ENCODE measurements at regions not wholly inside any gene's neighbourhood (a gene's known extent, or its start where the extent isn't known, plus 50 kb on each side); places are given as distances from the start of the nearest gene placed in this dataset.

GRCh38 chr2:167510071-167510759 lies 621.9 kb downstream of the XIRP2 start:
- 39% methylated on average over 2 of the region's 2 CpGs for WGBS
- Histone ChIP-seq H3K4me3 (no peak overlapping the region), H3K4me1 (peaks cover 0 to 5% (median 0%) of the 10 kb centered on the region in 4 donors), H3K9me3 (no peaks in the 10 kb centered on the region), H3K27me3 (no peaks in the 10 kb centered on the region), H3K36me3 (no peaks in the 10 kb centered on the region), H3K27ac (replicated peaks in 1 of 4) (no peak overlapping the region)
- intact Hi-C loops (cut with DNase I), result no loop called here
- DNase-seq (ENCODE audit: extremely low spot score), result no peak
- TF ChIP-seq EP300 (IDR thresholded peaks at IDR 0.05) (no peak), POLR2AphosphoS5 (IDR thresholded peaks at IDR 0.05) (no peak), CTCF (IDR thresholded peaks at IDR 0.05) (no peak), POLR2A (IDR thresholded peaks at IDR 0.05; ENCODE audit: low read depth) (no peak)

- intact Hi-C loops (cut with DNase I), result no loop called here
- TF ChIP-seq CTCF (IDR thresholded peaks at IDR 0.05) (no peak), POLR2AphosphoS5 (IDR thresholded peaks at IDR 0.05) (no peak), POLR2A (IDR thresholded peaks at IDR 0.05; ENCODE audit: low read depth) (no peak)
- Histone ChIP-seq H3K27ac (replicated peaks in 1 of 4) (no peak overlapping the region), H3K4me3 (no peak overlapping the region), H3K27me3 (no peaks in the 10 kb centered on the region), H3K36me3 (no peaks in the 10 kb centered on the region), H3K4me1 (peaks cover 0 to 5% (median 0%) of the 10 kb centered on the region in 4 donors), H3K9me3 (no peaks in the 10 kb centered on the region)
- WGBS, result 15% methylated on average over 4 of the region's 4 CpGs
- no peak for DNase-seq (ENCODE audit: extremely low spot score)
Measured at GRCh38 chr2:167509586-167509985, 621.3 kb downstream of the XIRP2 start.

- intact Hi-C loops (cut with DNase I), result no loop called here
- DNase-seq (ENCODE audit: extremely low spot score), result no peak
Measured at GRCh38 chr2:167508709-167509108, 620.4 kb downstream of the XIRP2 start.

GRCh38 chr2:167506395-167506794 lies 618.1 kb downstream of the XIRP2 start:
- Histone ChIP-seq H3K4me3 (no peak overlapping the region), H3K9me3 (no peaks in the 10 kb centered on the region), H3K4me1 (peaks cover 0 to 5% (median 0%) of the 10 kb centered on the region in 4 donors), H3K36me3 (no peaks in the 10 kb centered on the region), H3K27me3 (no peaks in the 10 kb centered on the region), H3K27ac (replicated peaks in 1 of 4) (no peak overlapping the region)
- TF ChIP-seq POLR2A (IDR thresholded peaks at IDR 0.05; ENCODE audit: low read depth) (no peak), EP300 (IDR thresholded peaks at IDR 0.05) (no peak), POLR2AphosphoS5 (IDR thresholded peaks at IDR 0.05) (no peak), CTCF (IDR thresholded peaks at IDR 0.05) (no peak)
- intact Hi-C loops (cut with DNase I), result no loop called here
- no peak for DNase-seq (ENCODE audit: extremely low spot score)
- 83% methylated on average over 1 of the region's 1 CpG for WGBS

More at GRCh38 chr2:167508709-167509108, 620.4 kb downstream of the XIRP2 start:
- no peaks in the 10 kb centered on the region for H3K27me3 ChIP-seq
- H3K4me3 ChIP-seq, result no peak overlapping the region
- H3K4me1 ChIP-seq, result peaks cover 0 to 5% (median 0%) of the 10 kb centered on the region in 4 donors
- no peaks in the 10 kb centered on the region for H3K9me3 ChIP-seq
- no peak overlapping the region for H3K27ac ChIP-seq (replicated peaks in 1 of 4)
- 74% methylated on average over 1 of the region's 1 CpG for WGBS
- no peaks in the 10 kb centered on the region for H3K36me3 ChIP-seq
- TF ChIP-seq EP300 (IDR thresholded peaks at IDR 0.05) (no peak), POLR2AphosphoS5 (IDR thresholded peaks at IDR 0.05) (no peak), CTCF (IDR thresholded peaks at IDR 0.05) (no peak), POLR2A (IDR thresholded peaks at IDR 0.05; ENCODE audit: low read depth) (no peak)

- Histone ChIP-seq H3K9me3 (no peaks in the 10 kb centered on the region), H3K27me3 (no peaks in the 10 kb centered on the region), H3K27ac (replicated peaks in 1 of 4) (no peak overlapping the region), H3K4me1 (peaks cover 0 to 1% (median 0%) of the 10 kb centered on the region in 4 donors), H3K4me3 (no peak overlapping the region), H3K36me3 (no peaks in the 10 kb centered on the region)
- intact Hi-C loops (cut with DNase I), result no loop called here
- DNase-seq (ENCODE audit: extremely low spot score), result no peak
- TF ChIP-seq EP300 (IDR thresholded peaks at IDR 0.05), result no peak
- TF ChIP-seq POLR2A (IDR thresholded peaks at IDR 0.05; ENCODE audit: low read depth), result no peak
- TF ChIP-seq POLR2AphosphoS5 (IDR thresholded peaks at IDR 0.05), result no peak
- no peak for TF ChIP-seq CTCF (IDR thresholded peaks at IDR 0.05)
Measured at GRCh38 chr2:167504695-167505094, 616.4 kb downstream of the XIRP2 start.

Data from esophagus muscularis mucosa (tissue), 4 donors.